Left renal cortex interstitium (tissue), 4 donors: ENCODE measurements at regions not wholly inside any gene's neighbourhood (a gene's known extent, or its start where the extent isn't known, plus 50 kb on each side); places are given as distances from the start of the nearest gene placed in this dataset.
A peak's percentile ranks its signal among the peaks of the same experiment; 100 is the strongest.

Experiments used
- DNase-seq, 4 donors: peaks; one replicate each; pipeline ENCODE4 v3.0.0-alpha.2; 2013; ENCODE audit warnings: low read depth in 4 of 4, low spot score in 2 of 4, missing footprints in 1 of 4

DNA sequence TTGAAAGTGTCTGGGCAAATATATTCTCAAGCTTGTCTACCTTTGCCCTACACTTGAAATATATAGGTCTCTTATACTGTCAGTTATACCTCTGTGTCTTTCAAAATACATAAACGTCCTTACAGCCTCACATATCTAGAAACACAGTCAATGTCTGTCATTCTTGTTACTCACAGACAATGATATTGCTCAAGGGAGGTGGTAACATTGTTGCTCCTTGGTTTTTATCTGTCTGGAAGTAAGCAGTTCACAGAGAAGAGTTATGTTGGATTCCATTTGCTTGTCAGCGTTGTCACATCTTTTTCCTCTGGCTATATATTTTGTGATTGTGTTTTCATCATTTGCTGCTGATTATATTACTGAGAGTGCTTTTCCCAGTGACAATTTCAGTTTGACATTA, 1528.9 kb downstream of the PCDH7 start:
- no peak for DNase-seq

DNA sequence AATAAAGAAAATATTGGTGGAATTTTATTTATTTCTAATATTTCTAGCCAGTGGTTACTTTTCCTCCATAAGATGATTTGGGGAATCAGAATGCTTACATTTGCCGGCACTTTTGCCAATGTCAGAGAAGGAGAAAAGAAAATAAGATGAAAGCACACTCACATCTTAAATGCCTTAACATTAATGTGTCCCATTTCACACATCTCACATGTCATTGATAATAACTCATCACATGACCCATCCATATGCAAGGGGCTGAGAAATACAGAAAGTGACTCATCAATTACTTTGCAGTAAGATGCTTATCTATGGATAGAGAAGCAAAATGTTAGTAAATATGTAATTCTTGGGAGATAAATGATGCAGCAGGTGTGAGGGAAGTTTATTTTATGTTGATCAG, 1531.0 kb downstream of the PCDH7 start:
- DNase-seq = no peak

DNA sequence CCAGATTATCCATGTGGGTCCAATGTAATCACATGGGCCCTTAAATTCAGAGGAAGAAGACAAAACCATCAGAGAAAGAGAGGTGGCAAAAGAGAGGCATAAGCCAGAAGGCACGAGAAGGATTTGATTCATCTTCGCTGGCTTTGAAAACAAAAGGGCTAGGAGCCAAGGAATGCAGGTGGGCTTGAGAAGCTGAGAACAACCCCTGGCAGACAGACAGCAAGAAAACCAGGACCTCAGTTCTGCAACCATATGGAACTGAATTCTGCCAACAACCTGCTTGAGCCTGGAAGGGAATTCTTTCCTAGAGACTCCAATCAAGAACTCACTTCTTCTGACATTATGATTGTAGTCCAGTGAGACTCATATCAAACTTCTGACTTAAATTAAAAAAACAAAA, 1531.8 kb downstream of the PCDH7 start:
- DNase-seq = no peak

DNA sequence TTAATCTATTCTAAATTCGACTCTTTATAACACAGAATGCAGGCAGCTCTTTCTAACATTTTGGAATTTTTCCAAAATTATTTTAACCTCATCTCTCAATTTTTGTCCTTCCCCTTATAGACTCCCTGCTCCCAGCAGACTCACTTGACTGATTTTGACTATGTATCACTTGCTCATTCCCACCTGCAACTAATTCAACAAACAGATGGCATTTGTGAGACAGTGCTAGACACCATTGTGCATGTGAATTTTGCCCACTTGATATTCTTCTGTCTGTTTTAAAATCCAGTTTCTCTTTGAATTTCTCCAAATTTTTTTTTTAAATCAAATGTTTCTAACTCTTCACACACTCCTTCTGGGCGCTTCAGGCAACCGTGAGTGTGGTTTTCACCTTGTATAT, 1534.0 kb downstream of the PCDH7 start:
- DNase-seq = no peak

DNA sequence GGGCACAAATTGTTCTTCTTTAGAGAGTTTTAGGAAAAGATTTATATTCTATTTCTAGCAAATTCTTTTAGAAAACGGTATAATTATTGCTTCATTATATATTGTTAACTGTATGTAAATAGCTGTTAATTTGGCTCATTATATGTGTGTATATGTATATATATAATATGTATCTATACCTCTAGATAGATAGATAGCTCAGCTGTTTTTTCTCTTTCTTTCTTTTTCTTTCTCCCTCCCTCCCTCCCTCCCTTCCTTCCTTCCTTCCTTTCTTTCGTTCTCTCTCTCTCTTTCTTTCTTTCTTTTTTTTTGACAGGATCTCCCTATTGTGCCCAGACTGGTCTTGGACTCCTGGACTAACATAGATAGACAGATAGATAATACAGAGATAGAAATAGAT, 1538.8 kb downstream of the PCDH7 start:
- no peak for DNase-seq

DNA sequence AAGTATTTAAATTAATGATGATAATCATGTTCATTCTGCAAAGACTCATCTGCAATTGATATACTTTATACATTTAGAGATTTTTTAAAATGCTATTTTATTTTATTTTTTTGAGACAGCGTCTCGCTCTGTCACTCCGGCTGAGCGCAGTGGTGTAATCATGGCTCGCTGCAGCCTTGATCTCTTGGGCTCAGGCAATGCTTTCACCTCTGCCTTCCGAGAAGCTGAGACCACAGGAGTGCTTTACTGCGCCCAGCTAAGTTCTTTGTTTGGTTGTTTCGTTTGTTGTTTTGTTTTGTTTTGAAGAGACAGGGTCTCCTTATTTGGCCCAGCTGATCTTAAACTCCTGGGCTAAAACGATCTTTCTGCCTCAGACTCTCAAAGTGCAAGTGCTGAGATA, 1541.0 kb downstream of the PCDH7 start:
- no peak for DNase-seq

DNA sequence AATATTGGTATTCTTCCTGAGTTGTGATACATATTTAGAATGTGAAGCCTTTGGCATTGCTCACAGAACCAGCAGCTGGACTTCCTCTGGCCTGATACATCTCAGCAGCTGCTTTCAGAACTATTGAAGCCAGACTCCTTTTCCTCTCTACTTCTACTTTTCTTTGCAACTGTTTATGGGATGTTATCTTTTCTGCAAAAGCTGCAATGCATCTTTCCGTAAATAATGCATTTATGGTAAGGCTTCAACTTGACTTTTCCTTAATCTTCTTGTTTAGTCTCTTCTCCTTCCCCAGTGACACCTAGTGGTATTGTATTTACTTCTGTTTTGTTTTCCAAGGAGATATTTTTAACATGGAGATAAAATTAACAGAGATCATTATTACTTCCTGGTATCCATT, 1548.7 kb downstream of the PCDH7 start:
- DNase-seq = peak in 2 of 4 donors; percentile 6 to 15

DNA sequence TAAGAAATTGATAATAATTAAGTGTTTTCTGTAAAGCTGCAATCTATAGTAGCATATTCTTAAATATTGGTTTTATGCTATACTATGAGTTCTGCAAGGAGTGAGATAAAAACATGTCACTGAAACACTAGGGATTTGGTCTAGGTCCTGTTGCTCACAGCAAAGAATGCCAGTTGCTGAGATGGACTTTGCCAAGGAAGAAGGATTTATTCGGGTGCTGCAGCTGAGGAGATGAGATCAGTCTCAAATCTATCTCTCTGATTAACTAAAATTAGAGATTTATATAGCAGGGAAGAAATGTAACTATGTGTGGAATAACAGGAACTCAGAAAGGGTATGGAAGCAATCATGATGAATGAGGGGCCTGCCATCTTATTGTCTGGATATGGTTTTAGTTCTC, 1569.9 kb downstream of the PCDH7 start:
- no peak for DNase-seq

DNA sequence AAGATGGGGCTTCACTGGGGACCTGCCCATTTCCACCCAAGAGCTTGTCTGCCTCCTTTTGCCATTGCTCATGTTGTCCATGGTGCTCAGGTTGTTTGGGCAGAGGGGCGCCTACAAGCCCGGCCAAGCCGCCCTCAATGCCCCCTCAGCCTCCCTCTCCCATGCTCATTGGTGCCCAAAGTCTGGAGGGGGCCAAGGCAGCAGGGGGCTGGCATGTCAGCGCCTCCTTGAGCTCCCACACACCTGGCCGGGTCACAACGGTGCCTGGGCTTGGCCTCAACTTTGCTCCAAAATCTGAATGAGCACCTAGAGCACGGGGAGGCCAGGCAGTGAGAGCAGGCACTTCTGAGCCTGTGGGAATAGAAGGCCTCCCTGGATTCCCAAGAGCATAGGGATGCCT, 1598.8 kb downstream of the PCDH7 start:
- no peak for DNase-seq

DNA sequence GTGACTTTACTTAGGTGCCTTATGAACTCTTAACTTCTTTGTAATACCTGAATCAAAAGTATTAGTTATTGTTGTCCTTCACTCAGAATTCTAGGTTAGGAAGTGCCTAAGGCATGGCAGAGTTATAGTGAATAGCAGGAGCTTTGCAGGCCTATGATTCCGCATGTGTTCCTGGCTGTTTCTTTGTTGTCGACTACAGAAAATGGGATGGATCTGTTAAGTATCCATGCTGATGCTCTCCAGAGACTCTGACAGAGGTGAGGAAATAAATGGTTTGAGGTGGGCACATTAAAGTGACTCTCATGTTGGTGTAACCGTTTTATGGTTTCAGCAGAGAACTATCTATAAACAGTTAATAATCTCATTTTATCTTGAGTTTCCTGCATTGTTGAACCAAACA, 1601.3 kb downstream of the PCDH7 start:
- DNase-seq = no peak

DNA sequence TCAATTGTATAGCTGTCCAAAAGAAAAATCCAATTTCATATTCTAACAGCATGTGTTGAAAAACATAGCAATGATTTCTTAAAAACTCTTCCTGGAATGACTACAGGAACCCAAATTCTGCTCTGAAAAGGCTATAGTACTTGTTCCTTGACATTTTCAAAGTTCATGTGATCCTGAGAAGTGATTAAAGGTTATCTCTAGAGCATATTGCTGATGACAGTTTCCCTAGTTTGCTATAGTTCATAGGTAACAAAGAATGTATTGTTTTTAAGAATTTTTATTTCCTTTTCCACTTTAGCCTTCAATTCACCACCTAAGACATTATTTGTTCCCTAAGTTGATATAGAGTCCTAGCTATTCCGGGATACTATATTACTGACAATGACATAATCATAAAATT, 1614.6 kb downstream of the PCDH7 start:
- no peak for DNase-seq

DNA sequence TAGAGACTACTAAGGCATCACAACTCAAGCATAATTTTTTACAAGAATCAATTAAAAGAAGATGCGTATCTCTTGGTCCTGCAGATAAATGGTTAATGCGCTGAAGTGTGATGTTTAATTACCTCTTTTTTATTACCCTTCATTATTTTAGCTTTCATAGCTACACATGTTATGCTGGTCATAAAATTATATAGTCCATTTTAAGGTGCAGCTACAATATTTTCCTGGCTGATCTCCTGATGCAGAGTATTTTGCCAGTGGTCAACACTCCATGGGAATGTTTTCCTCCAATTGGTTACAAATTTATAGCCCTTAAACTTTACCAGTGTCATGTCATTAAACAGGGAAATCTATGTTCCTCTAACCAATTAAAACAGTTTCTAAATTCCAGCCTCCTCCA, 1617.2 kb downstream of the PCDH7 start:
- no peak for DNase-seq

DNA sequence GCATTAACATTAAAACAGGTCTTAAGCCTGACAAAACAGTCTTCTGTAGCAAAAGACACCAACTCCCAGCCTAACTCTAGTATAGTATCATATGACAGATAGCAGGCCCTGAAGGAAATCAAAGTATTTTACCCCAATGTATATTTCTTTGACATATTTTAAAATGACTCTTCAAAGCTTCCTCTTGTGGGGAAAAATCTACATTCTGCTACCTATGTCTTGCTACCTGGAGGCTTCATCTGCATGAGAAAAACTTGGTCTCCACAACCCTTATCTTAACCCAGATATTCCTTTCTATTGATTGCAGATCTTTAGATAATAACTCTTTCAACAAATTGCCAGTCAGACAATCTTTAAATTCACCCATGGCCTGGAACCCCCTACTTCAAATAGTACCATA, 1620.4 kb downstream of the PCDH7 start:
- DNase-seq = no peak

DNA sequence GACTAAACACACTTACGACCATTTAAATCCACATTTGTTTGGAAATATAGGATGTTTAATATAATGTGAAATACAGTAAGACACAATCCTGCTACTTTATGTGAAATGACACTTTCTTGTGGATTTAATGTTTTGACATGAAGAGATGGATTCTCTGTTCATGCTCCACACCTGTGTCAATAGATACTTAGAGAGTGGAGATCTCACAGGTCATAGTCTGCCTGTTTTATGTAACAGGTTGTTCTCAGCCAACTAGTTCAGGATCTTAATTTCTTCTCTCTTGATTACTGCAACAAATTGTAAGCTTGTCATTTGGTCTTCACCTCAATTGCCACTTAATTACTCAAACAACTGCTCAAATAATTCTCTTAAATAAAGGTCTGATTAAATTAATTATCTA, 1621.2 kb downstream of the PCDH7 start:
- DNase-seq = no peak

DNA sequence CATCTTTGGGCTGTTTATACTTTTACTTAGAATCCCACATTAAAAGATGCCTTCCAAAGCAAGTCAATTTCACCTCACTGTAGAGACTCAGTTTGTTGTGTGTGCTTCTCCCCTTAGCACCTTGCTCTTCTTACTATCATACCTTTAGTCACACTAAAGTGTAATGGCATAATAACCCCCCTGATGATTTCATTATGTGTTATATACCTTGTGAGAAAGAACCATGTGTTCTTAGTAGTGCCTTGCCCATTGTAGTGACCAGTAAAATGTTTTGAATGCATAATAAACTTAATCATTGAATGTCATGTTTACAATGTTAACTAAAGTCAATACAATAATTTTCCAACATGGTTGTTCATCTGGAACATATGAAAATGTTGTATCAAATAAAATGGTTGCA, 1621.9 kb downstream of the PCDH7 start:
- no peak for DNase-seq

DNA sequence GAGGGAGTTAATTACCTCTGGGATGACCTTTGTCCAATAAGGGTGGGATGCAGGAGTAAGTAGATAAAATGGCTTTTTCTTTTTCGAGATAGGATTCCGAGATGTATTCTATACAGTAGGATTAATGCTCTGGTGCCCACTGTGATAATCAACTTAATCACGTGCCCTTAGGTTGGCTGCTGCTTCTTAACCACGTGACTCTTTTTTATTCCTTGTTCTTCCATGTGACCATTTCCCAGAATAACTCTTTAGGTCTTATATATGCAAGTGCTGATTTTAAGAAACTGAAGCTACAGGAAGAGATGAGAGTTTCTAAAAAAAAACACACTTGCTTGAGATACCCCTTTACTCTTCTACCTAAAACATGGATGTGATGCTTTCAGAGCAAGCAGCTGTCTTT, 1628.9 kb downstream of the PCDH7 start:
- DNase-seq = no peak

DNA sequence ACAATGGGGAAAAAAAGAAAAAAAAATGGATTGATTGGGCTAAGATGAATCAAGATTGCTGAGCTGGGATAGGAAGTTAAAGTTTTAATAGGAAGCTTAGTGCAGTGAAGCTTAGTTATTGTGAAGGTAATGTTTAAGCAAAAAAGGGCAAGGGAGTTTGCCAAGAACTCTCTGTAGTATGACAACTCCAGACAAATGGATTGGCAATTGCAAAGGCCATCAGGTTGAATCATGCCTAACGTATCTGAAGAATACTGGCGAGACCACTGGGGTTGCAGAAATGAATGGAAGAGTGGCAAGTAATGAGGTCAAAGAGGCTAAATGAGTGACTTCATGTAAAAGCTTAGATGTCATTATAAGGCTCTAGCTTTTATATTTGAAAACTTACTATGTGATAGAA, 1654.0 kb downstream of the PCDH7 start:
- no peak for DNase-seq

DNA sequence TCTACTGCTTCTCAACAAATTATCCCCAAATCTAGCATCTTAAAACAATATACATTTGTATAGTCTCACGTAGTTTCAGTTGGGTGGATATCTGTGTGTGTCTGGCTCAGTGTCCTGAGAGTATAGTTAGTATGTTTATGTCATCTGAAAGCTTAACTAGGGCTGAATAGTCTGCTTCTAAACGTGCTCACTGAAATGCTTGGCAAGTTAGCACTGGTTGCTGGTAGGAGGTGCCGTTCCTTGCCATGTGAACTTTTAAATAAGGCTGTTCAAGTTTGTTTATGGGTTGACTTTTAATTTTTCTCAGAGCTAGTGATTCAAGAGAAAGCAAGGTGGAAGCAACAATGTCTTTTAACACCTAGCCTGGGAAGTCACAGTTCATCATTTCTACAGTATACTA, 1673.6 kb downstream of the PCDH7 start:
- DNase-seq = no peak

DNA sequence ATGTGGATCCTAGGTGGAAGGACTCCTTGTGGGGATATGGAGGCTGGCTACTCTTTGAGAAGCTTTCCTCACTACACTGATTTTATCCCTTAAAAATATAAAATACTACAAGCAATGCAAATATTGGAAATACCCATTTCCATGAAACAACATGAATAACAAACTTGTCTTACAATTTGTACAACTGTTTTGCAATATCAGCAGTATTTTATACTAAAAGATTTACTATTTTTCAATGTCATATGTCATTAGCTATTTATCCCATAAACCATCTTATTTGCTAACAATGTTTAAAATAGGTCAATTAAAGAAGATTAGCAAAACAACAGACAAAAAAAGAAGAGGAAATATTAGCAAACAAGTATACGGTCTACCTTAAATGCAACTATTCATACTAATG, 1674.1 kb downstream of the PCDH7 start:
- no peak for DNase-seq

DNA sequence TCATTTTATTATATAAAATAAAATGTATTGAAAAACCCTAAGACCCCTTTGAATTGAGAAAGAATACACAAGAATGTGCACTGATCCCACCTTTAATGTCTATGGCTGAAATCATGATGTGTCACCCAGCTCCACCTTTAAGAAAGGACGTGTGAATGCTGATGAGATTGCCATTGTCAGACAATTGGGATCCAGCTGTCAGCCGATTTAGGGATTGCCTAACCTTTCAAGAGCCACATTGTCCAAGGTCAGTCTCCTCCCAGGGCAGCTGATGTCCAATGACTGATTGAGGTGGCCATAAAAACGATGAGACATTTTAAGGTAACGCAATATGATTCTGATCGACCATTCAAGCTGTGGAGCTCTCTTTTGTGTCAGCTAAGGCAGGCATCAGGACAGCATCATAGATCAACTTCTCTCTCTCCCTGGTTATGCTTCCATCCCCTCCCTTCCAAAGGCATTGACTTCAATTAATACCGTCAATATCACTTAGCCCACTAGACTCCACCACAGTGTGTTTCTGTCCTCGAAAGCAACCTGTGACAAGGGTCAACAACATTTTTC, 1676.4 kb downstream of the PCDH7 start:
- DNase-seq = no peak

DNA sequence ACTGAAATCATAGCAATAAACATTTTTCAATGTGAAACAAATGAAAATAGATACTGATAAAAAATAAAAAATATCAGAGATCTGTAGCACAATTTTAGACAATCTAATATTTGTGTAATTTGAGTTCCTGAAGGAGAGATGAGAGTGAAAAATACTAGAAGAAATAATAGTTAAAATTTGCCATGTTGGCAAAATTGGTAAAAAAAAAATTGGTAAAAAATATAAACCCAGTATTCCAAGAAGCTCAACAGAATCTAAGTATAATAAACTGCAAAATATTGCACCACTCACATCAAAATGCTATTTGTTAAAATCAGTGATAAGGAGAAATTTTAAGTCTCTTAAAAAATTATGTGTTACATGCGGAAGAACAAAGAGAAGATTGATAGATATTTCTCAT, 1680.7 kb downstream of the PCDH7 start:
- no peak for DNase-seq

DNA sequence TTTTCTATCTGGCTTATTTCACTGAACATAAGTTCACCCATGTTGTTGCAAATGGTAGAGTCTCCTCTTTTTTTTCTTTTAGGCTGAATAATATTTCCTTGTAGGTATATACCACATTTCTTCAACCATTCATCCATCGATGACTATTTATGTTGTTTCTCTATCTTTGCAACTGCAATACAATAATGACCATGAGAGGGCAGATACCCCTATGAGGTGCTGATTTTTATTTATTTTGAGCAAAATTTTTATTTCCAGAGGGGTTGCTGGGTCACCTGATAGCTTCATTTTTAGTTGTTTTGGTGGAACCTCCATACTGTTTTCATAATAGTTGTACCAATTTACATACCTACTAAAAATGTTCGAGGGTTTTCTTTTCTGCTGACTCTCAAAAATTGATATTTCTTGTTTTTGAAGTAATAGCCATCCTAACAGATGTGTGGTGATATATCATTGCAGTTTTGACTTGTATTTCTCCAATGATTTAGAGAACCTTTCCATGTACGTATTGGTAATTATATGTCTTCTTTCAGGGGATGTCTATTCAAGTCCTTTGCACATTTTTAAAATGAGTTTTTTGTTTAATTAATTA, 1697.0 kb downstream of the PCDH7 start:
- no peak for DNase-seq

DNA sequence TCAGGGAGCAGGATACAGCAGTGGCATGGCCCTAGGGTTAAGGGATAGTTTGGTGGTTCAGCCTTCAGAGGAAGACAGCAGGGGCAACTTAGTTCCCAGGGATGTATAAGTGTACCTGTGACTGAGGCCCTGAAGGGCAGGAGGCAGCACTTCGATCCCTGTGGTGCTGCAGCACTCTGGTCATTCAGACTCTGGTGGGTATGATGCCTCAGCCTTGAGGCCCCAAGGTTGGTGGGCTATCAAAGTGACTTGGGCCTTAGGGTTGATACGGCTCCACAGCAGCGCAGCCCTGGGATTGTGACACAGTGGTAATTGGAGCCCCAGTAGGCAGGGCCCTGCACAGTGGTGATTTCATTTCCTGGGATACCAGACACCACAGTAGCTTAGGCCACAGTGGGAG, 1703.1 kb downstream of the PCDH7 start:
- no peak for DNase-seq
